ENCODE measurements at regions not wholly inside any gene's neighbourhood (a gene's known extent, or its start where the extent isn't known, plus 50 kb on each side); places are given as distances from the start of the nearest gene placed in this dataset.

DNA sequence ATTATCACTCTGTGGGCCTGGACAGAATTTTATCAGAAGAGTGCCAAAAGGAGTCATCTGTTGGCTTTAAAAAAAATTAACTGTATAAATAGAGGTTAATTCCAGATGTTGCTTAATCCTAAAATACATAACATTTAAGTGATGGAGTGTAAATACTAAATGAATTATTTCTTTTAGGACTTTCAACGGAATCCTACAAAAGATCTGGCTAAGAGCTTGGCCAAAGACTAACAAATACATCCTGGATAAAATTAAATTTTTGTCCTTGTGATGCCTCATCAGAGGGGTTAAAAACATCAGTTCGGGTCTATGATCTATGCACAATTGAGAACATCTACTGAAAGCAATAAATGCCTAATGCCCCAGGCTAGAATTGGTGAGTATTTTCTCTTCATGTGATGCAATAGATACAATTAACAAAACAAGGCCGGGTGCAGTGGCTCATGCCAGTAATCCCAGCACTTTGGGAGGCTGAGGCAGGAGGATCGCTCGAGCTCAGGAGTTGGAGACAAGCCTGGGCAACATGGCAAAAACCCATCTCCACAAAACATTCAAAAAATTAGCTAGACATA lies 49.8 kb upstream of the RAP1B start:
- no peak for ATAC-seq
- H3K9me3 ChIP-seq (ENCODE audit: control insufficient read depth, low read length), result no peaks in the 10 kb centered on the region
- 82% methylated on average over 5 of the region's 5 CpGs for WGBS
- H3K4me1 ChIP-seq (ENCODE audit: control insufficient read depth, insufficient read depth, low read length), result peaks cover 11% of the 10 kb centered on the region
- no peak overlapping the region for H3K27ac ChIP-seq (ENCODE audit: low read length)
- intact Hi-C loops (cut with DNase I), result no loop called here
- H3K27me3 ChIP-seq (ENCODE audit: control insufficient read depth, insufficient read depth), result no peaks in the 10 kb centered on the region
- no peak overlapping the region for H3K4me3 ChIP-seq (ENCODE audit: low read length)
- no peak for DNase-seq

Measured in right cardiac atrium (tissue), 5 donors.